Neural progenitor cell (in vitro differentiated cells): ENCODE measurements at regions not wholly inside any gene's neighbourhood (a gene's known extent, or its start where the extent isn't known, plus 50 kb on each side); places are given as distances from the start of the nearest gene placed in this dataset.

Experiments used
- DNase-seq: peaks from one replicate; pipeline ENCODE4 v3.0.0-alpha.2; 2016; ENCODE audit warnings: low spot score
- H2AFZ ChIP-seq: fragments of 200-600 bp; sonication (generic); replicated peaks from 2 replicates; pipeline ENCODE4 v1.6.1; 2016; ENCODE audit warnings: antibody characterized with exemption
- H3F3A ChIP-seq: fragments of 200-600 bp; sonication (generic); 2 replicates; pipeline ENCODE4 v1.6.1; 2016; ENCODE audit warnings: antibody characterized with exemption, low read depth
- H3K27ac ChIP-seq: fragments of 200-600 bp; sonication (generic); 2 replicates; pipeline ENCODE4 v1.5.1; 2016; ENCODE audit warnings: mild to moderate bottlenecking
- H3K27me3 ChIP-seq: fragments of 200-600 bp; sonication (generic); 2 replicates; pipeline ENCODE4 v1.6.1; 2016; ENCODE audit warnings: mild to moderate bottlenecking, moderate library complexity
- H3K36me3 ChIP-seq: fragments of 200-600 bp; sonication (generic); 2 replicates; pipeline ENCODE4 v1.5.1; 2016
- H3K4me1 ChIP-seq: fragments of 200-600 bp; sonication (generic); 2 replicates; pipeline ENCODE4 v1.6.1; 2016; ENCODE audit warnings: mixed run types
- H3K4me2 ChIP-seq: fragments of 200-600 bp; sonication (generic); 2 replicates; pipeline ENCODE4 v1.6.1; 2016
- H3K4me3 ChIP-seq: fragments of 200-600 bp; sonication (generic); 2 replicates; pipeline ENCODE4 v1.5.1; 2016
- H3K79me2 ChIP-seq: fragments of 200-600 bp; sonication (generic); 2 replicates; pipeline ENCODE4 v1.6.1; 2016; ENCODE audit warnings: low read depth
- H3K9ac ChIP-seq: fragments of 200-600 bp; sonication (generic); 2 replicates; pipeline ENCODE4 v1.6.1; 2016
- H3K9me3 ChIP-seq: fragments of 200-600 bp; sonication (generic); 2 replicates; pipeline ENCODE4 v1.5.1; 2016; ENCODE audit warnings: low read depth
- H4K20me1 ChIP-seq: fragments of 200-600 bp; sonication (generic); 2 replicates; pipeline ENCODE4 v1.6.1; 2016; ENCODE audit warnings: low read depth
- H3K27ac Mint-ChIP-seq: 3 replicates; pipeline ENCODE4 v1.8.0; 2021; ENCODE audit warnings: mixed read lengths
- H3K27me3 Mint-ChIP-seq: 2 replicates; pipeline ENCODE4 v1.8.0; 2022; ENCODE audit warnings: low read depth, mild to moderate bottlenecking, inconsistent platforms, moderate library complexity, mixed read lengths; ENCODE audit not compliant: insufficient read depth
- H3K36me3 Mint-ChIP-seq: 3 replicates; pipeline ENCODE4 v1.8.0; 2021; ENCODE audit warnings: mixed read lengths
- H3K4me1 Mint-ChIP-seq: 3 replicates; pipeline ENCODE4 v1.8.0; 2021; ENCODE audit warnings: mixed read lengths
- H3K4me3 Mint-ChIP-seq: 3 replicates; pipeline ENCODE4 v1.8.0; 2021; ENCODE audit warnings: mild to moderate bottlenecking, moderate library complexity, mixed read lengths
- H3K9me3 Mint-ChIP-seq: 3 replicates; pipeline ENCODE4 v1.8.0; 2020; ENCODE audit warnings: mixed read lengths
- EZH2 ChIP-seq: fragments of 200-600 bp; sonication (generic); IDR thresholded peaks from 2 replicates; pipeline ENCODE4 v1.6.1; 2017; ENCODE audit warnings: antibody characterized with exemption, mild to moderate bottlenecking, moderate library complexity
- EZH2phosphoT487 ChIP-seq: fragments of 200-600 bp; sonication (generic); IDR thresholded peaks from 2 replicates; pipeline ENCODE4 v1.6.1; 2017; ENCODE audit warnings: antibody characterized with exemption
- TF ChIP-seq, protein P1 (sequence below): fragments of 200-600 bp; sonication (generic); IDR thresholded peaks from 2 replicates; pipeline ENCODE4 v1.5.1; 2017; ENCODE audit warnings: antibody characterized with exemption, mild to moderate bottlenecking

DNA sequence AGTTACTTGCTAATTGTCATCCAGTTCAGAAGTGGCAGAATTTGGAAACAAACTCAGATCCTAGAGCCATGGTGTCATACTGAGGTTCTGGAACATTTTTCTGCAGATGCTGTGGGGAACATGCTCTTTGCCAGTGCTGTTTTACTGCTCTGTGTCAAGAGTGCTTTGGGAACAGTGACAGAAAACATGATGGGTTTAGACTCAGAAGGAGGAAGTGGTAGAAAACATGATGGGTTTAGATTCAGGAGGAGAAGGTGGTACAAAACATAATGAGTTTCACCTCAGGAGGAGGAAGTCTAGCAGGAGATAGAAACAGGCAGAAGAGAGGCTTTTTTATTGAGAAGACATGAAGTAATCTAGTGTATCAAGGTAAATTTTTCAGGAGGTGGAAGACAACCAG is 815.5 kb downstream of the DHX35 start:
- H3K4me1 Mint-ChIP-seq: no peaks in the 10 kb centered on the region
- H3F3A ChIP-seq: no peaks in the 10 kb centered on the region
- H3K9ac ChIP-seq: no peak overlapping the region
- no peak for DNase-seq
- peaks cover 8% of the 10 kb centered on the region for H3K9me3 Mint-ChIP-seq
- no peaks in the 10 kb centered on the region for H3K4me1 ChIP-seq
- no peak overlapping the region for H3K27ac Mint-ChIP-seq
- no peaks in the 10 kb centered on the region for H3K9me3 ChIP-seq
- no peaks in the 10 kb centered on the region for H3K36me3 Mint-ChIP-seq
- no peak overlapping the region for H3K4me2 ChIP-seq
- TF ChIP-seq, protein P1, sequence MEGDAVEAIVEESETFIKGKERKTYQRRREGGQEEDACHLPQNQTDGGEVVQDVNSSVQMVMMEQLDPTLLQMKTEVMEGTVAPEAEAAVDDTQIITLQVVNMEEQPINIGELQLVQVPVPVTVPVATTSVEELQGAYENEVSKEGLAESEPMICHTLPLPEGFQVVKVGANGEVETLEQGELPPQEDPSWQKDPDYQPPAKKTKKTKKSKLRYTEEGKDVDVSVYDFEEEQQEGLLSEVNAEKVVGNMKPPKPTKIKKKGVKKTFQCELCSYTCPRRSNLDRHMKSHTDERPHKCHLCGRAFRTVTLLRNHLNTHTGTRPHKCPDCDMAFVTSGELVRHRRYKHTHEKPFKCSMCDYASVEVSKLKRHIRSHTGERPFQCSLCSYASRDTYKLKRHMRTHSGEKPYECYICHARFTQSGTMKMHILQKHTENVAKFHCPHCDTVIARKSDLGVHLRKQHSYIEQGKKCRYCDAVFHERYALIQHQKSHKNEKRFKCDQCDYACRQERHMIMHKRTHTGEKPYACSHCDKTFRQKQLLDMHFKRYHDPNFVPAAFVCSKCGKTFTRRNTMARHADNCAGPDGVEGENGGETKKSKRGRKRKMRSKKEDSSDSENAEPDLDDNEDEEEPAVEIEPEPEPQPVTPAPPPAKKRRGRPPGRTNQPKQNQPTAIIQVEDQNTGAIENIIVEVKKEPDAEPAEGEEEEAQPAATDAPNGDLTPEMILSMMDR: no peak
- H2AFZ ChIP-seq: no peak overlapping the region
- H3K79me2 ChIP-seq: no peaks in the 10 kb centered on the region
- no peaks in the 10 kb centered on the region for H3K27me3 Mint-ChIP-seq
- H3K4me3 ChIP-seq: no peak overlapping the region
- no peaks in the 10 kb centered on the region for H3K36me3 ChIP-seq
- H4K20me1 ChIP-seq: no peaks in the 10 kb centered on the region
- H3K27me3 ChIP-seq: no peaks in the 10 kb centered on the region
- no peak overlapping the region for H3K4me3 Mint-ChIP-seq
- H3K27ac ChIP-seq: no peak overlapping the region

DNA sequence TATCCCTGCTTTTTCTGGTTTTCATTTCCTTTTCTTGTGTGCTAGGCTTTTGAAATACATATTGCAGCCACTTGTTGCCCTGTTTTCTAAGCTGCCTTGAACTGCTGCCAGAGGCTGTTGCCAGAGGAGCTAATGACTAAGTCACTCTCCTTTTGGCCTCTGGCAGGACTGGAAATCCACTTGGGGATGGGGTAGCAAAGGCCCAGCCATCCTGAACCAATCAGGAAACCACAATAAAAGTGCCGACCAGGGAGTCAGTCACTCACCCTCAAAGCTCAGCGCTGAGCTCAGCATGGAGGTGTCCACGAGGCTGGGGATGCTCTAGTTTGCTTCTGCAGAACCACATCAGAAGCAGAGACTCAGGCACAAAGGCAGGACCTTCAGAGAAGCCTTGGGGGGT is 813.0 kb downstream of the DHX35 start:
- TF ChIP-seq, protein P1: no peak
- TF ChIP-seq EZH2 (no peak), EZH2phosphoT487 (no peak)
- H3K4me3 Mint-ChIP-seq: no peak overlapping the region
- Histone ChIP-seq H3K9me3 (no peaks in the 10 kb centered on the region), H3K27ac (no peak overlapping the region), H4K20me1 (no peaks in the 10 kb centered on the region), H3K9ac (no peak overlapping the region), H3K27me3 (no peaks in the 10 kb centered on the region), H3K79me2 (no peaks in the 10 kb centered on the region), H3K4me3 (no peak overlapping the region), H3K36me3 (no peaks in the 10 kb centered on the region), H3K4me2 (no peak overlapping the region), H3K4me1 (no peaks in the 10 kb centered on the region), H2AFZ (no peak overlapping the region), H3F3A (no peaks in the 10 kb centered on the region)
- H3K27ac Mint-ChIP-seq: no peak overlapping the region
- peaks cover 12% of the 10 kb centered on the region for H3K9me3 Mint-ChIP-seq
- DNase-seq: no peak
- H3K36me3 Mint-ChIP-seq: no peaks in the 10 kb centered on the region
- no peaks in the 10 kb centered on the region for H3K27me3 Mint-ChIP-seq
- no peaks in the 10 kb centered on the region for H3K4me1 Mint-ChIP-seq

DNA sequence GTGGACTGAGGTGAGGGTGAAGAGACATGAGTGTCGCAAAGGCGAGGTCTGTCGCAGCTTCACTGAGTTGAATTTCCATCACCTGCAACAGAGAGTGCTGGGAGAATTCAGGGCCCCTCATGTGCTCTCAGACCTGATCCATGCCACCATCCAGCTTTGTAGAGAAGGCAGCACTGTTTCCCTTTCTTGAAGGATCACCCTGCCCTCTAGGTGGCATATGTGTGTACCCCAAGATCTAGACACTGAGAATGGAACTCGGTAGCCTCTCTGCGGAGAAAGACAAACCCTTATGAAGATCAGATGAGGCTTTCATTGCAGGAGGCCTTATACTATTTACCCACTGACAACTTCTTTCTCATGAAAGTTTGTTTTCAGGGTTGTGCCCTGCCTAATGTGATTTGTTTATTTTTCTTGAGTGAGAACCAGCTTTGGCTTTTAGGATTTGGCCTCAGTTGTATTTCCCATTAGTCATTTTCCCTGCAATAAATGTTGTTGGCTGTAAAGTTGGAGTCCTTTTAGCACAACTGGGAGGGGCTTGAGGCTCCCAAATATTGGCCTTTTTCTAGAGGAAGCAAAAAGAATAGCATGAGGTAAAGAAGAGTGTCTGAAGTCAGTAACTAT is 811.3 kb downstream of the DHX35 start:
- Histone ChIP-seq H2AFZ (no peak overlapping the region), H3K27me3 (no peaks in the 10 kb centered on the region), H3K4me3 (no peak overlapping the region), H3K79me2 (no peaks in the 10 kb centered on the region), H3K36me3 (no peaks in the 10 kb centered on the region), H3K9ac (no peak overlapping the region), H3F3A (no peaks in the 10 kb centered on the region), H3K4me1 (no peaks in the 10 kb centered on the region), H3K27ac (no peak overlapping the region), H3K9me3 (no peaks in the 10 kb centered on the region), H4K20me1 (no peaks in the 10 kb centered on the region), H3K4me2 (no peak overlapping the region)
- Mint-ChIP-seq H3K9me3 (peaks cover 8% of the 10 kb centered on the region), H3K4me1 (no peaks in the 10 kb centered on the region), H3K27ac (no peak overlapping the region), H3K27me3 (no peaks in the 10 kb centered on the region), H3K36me3 (no peaks in the 10 kb centered on the region), H3K4me3 (no peak overlapping the region)
- TF ChIP-seq EZH2: no peak
- no peak for DNase-seq

DNA sequence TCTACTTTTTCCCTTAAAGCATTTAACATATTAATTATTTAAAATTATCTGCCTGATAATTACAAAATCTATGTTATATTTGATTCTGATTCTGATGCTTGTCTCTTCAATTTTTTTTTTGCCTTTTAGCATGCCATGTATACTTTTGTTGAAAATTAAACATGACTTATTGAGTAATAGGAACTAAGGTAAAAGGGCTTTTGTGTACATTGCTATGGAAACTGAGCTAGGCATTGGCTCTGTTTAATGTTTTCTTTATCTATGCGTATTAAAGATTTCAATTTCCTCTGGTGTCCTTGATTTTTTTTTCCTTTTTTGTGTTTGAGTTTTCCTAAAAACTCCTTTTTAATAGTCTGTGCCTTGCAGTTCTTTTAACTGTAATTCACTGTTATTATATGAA is 805.2 kb downstream of the DHX35 start:
- Mint-ChIP-seq H3K4me1 (no peaks in the 10 kb centered on the region), H3K4me3 (no peak overlapping the region), H3K27me3 (peaks cover 2% of the 10 kb centered on the region), H3K27ac (no peak overlapping the region), H3K9me3 (peaks cover 17% of the 10 kb centered on the region), H3K36me3 (no peaks in the 10 kb centered on the region)
- no peaks in the 10 kb centered on the region for H3K36me3 ChIP-seq
- H3K4me3 ChIP-seq: no peak overlapping the region
- H2AFZ ChIP-seq: no peak overlapping the region
- no peaks in the 10 kb centered on the region for H3K9me3 ChIP-seq
- H3K79me2 ChIP-seq: no peaks in the 10 kb centered on the region
- no peak for DNase-seq
- H3K4me2 ChIP-seq: no peak overlapping the region
- H3K27me3 ChIP-seq: no peaks in the 10 kb centered on the region
- H3K4me1 ChIP-seq: no peaks in the 10 kb centered on the region
- TF ChIP-seq, protein P1: no peak
- no peak for TF ChIP-seq EZH2
- TF ChIP-seq EZH2phosphoT487: no peak
- no peak overlapping the region for H3K9ac ChIP-seq
- no peaks in the 10 kb centered on the region for H3F3A ChIP-seq
- no peak overlapping the region for H3K27ac ChIP-seq
- H4K20me1 ChIP-seq: no peaks in the 10 kb centered on the region
